GM13977 (cell line): ENCODE measurements at regions not wholly inside any gene's neighbourhood (a gene's known extent, or its start where the extent isn't known, plus 50 kb on each side); places are given as distances from the start of the nearest gene placed in this dataset.

ENCODE experiments used
- DNase-seq: peaks from one replicate; pipeline ENCODE4 v3.0.0; 2012; ENCODE audit warnings: low spot score
- in situ Hi-C: fragments of 300-500 bp; cut with MboI; formaldehyde crosslinking; loops from one replicate; pipeline ENCODE4 v1.12.0; 2022; ENCODE audit warnings: low sequenced_read_pairs, low pct_unique_long_range_greater_than_20kb, mixed read lengths, inconsistent platforms; ENCODE audit not compliant: unreplicated experiment
- TF ChIP-seq, protein P1 (sequence below): IDR thresholded peaks from 2 replicates; pipeline ENCODE4 v1.5.1; 2012; ENCODE audit warnings: mild to moderate bottlenecking, control low read depth; ENCODE audit not compliant: insufficient read depth; ENCODE audit errors: extremely low read depth, missing control alignments

DNA sequence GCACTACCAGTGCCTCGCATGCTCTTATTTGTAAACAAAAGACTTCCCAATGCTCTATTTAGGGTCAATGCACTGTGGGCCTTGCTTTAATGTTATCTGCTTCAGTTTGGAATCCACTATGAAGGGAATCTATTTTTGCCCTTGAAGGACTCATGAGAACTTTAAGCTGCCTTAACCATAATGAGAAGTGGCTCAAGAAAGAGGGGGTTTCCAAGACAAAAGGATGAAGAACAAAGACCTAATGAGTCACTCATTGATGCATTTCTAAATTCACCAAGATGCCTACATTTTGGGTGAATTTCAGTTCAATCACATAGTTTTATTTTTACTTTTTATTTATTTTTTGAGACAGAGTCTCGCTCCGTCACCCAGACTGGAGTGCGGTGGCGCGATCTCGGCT lies 228.2 kb downstream of the LY86 start:
- in situ Hi-C loops, result no loop called here
- DNase-seq, result peak; percentile 58
- TF ChIP-seq, protein P1, sequence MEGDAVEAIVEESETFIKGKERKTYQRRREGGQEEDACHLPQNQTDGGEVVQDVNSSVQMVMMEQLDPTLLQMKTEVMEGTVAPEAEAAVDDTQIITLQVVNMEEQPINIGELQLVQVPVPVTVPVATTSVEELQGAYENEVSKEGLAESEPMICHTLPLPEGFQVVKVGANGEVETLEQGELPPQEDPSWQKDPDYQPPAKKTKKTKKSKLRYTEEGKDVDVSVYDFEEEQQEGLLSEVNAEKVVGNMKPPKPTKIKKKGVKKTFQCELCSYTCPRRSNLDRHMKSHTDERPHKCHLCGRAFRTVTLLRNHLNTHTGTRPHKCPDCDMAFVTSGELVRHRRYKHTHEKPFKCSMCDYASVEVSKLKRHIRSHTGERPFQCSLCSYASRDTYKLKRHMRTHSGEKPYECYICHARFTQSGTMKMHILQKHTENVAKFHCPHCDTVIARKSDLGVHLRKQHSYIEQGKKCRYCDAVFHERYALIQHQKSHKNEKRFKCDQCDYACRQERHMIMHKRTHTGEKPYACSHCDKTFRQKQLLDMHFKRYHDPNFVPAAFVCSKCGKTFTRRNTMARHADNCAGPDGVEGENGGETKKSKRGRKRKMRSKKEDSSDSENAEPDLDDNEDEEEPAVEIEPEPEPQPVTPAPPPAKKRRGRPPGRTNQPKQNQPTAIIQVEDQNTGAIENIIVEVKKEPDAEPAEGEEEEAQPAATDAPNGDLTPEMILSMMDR, result no peak

DNA sequence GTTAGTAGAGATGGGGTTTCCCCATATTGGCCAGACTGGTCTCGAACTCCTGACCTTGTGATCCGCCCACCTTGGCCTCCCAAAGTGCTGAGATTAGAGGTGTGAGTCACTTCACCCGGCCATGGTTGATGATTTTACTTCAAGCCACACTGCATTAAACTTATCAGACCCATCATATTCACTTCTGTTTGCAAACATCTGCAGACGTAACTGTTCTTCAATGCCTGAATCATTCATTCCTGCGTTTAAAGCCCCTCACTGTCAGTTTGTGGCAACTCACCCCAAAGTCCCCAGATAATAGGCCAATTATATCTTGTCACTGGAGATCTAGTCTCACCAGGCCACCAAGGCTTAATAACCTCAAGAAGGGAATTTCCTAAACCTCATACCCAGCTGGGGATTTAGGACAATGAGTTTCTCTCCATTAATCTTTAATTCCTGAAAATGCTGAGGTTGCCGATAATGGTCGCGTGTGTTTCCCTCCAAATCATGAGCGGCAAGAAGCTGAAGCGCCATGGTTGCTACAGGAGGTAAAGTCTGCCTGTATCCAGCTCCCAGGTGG lies 229.6 kb downstream of the LY86 start:
- DNase-seq, result no peak
- in situ Hi-C loops, result no loop called here
- TF ChIP-seq, protein P1, result no peak

- TF ChIP-seq, protein P1, result no peak
Observed at GRCh38 chr6:6820641-6821238, 232.2 kb downstream of the LY86 start.

GRCh38 chr6:6821639-6822261 lies 233.2 kb downstream of the LY86 start:
- TF ChIP-seq, protein P1, result no peak
- in situ Hi-C loops, result no loop called here

More at GRCh38 chr6:6820641-6821238, 232.2 kb downstream of the LY86 start:
- in situ Hi-C loops, result no loop called here
- DNase-seq, result no peak

GRCh38 chr6:6823030-6823429 lies 234.5 kb downstream of the LY86 start:
- in situ Hi-C loops, result no loop called here
- DNase-seq, result no peak
- TF ChIP-seq, protein P1, result no peak

More at GRCh38 chr6:6821639-6822261, 233.2 kb downstream of the LY86 start:
- no peak for DNase-seq

GRCh38 chr6:6823568-6824224 lies 235.2 kb downstream of the LY86 start:
- DNase-seq, result no peak
- TF ChIP-seq, protein P1, result no peak
- in situ Hi-C loops, result no loop called here
